ENCODE measurements at regions not wholly inside any gene's neighbourhood (a gene's known extent, or its start where the extent isn't known, plus 50 kb on each side); places are given as distances from the start of the nearest gene placed in this dataset.

- Histone ChIP-seq H3K27me3 (ENCODE audit: low read length) (no peaks in the 10 kb centered on the region), H3K4me3 (ENCODE audit: insufficient read depth, low read length, poor library complexity, severe bottlenecking) (no peak overlapping the region), H3K27ac (ENCODE audit: low read depth, low read length) (no peak overlapping the region), H3K4me2 (ENCODE audit: low read depth, low read length, poor library complexity, severe bottlenecking) (no peak overlapping the region), H3F3A (ENCODE audit: insufficient read depth) (no peaks in the 10 kb centered on the region), H3K36me3 (ENCODE audit: low read length) (no peaks in the 10 kb centered on the region), H3K9me2 (replicated peaks; ENCODE audit: insufficient read depth, low read length) (no peaks in the 10 kb centered on the region), H4K20me1 (ENCODE audit: low read depth, low read length) (no peaks in the 10 kb centered on the region), H2AFZ (ENCODE audit: low read depth, low read length, severe bottlenecking) (no peak overlapping the region), H3K79me2 (ENCODE audit: insufficient read depth, low read length) (no peaks in the 10 kb centered on the region), H3K9me3 (ENCODE audit: insufficient read depth, low read length) (no peaks in the 10 kb centered on the region), H3K9ac (ENCODE audit: low read length) (no peak overlapping the region)
- no peak for TF ChIP-seq CTCF (IDR thresholded peaks at IDR 0.05; ENCODE audit: insufficient read depth, low read length, poor library complexity, severe bottlenecking)
- TF ChIP-seq EZH2phosphoT487 (conservative IDR thresholded peaks at IDR 0.05; ENCODE audit: low read length) = no peak
Measured at GRCh38 chr12:126036348-126036747, 971.1 kb downstream of the AACS start.

- H3F3A ChIP-seq (ENCODE audit: insufficient read depth) = no peaks in the 10 kb centered on the region
Measured at GRCh38 chr12:126038434-126038833, 973.2 kb downstream of the AACS start.

GRCh38 chr12:126040307-126040706, 975.1 kb downstream of the AACS start:
- Histone ChIP-seq H3K4me2 (ENCODE audit: low read depth, low read length, poor library complexity, severe bottlenecking) (no peak overlapping the region), H2AFZ (ENCODE audit: low read depth, low read length, severe bottlenecking) (no peak overlapping the region), H3K9me2 (replicated peaks; ENCODE audit: insufficient read depth, low read length) (no peaks in the 10 kb centered on the region), H3K9ac (ENCODE audit: low read length) (no peak overlapping the region), H3F3A (ENCODE audit: insufficient read depth) (no peaks in the 10 kb centered on the region), H3K27me3 (ENCODE audit: low read length) (no peaks in the 10 kb centered on the region), H3K36me3 (ENCODE audit: low read length) (no peaks in the 10 kb centered on the region), H3K4me3 (ENCODE audit: insufficient read depth, low read length, poor library complexity, severe bottlenecking) (no peak overlapping the region), H4K20me1 (ENCODE audit: low read depth, low read length) (no peaks in the 10 kb centered on the region), H3K27ac (ENCODE audit: low read depth, low read length) (no peak overlapping the region), H3K79me2 (ENCODE audit: insufficient read depth, low read length) (no peaks in the 10 kb centered on the region), H3K9me3 (ENCODE audit: insufficient read depth, low read length) (no peaks in the 10 kb centered on the region)
- TF ChIP-seq EZH2phosphoT487 (conservative IDR thresholded peaks at IDR 0.05; ENCODE audit: low read length) (no peak), CTCF (IDR thresholded peaks at IDR 0.05; ENCODE audit: insufficient read depth, low read length, poor library complexity, severe bottlenecking) (no peak)

More at GRCh38 chr12:126038434-126038833, 973.2 kb downstream of the AACS start:
- H2AFZ ChIP-seq (ENCODE audit: low read depth, low read length, severe bottlenecking) = no peak overlapping the region
- H4K20me1 ChIP-seq (ENCODE audit: low read depth, low read length) = no peaks in the 10 kb centered on the region
- H3K27me3 ChIP-seq (ENCODE audit: low read length) = no peaks in the 10 kb centered on the region
- no peaks in the 10 kb centered on the region for H3K9me3 ChIP-seq (ENCODE audit: insufficient read depth, low read length)
- H3K4me2 ChIP-seq (ENCODE audit: low read depth, low read length, poor library complexity, severe bottlenecking) = no peak overlapping the region
- no peaks in the 10 kb centered on the region for H3K36me3 ChIP-seq (ENCODE audit: low read length)
- no peaks in the 10 kb centered on the region for H3K9me2 ChIP-seq (replicated peaks; ENCODE audit: insufficient read depth, low read length)
- no peak overlapping the region for H3K9ac ChIP-seq (ENCODE audit: low read length)
- H3K27ac ChIP-seq (ENCODE audit: low read depth, low read length) = no peak overlapping the region
- no peaks in the 10 kb centered on the region for H3K79me2 ChIP-seq (ENCODE audit: insufficient read depth, low read length)
- TF ChIP-seq CTCF (IDR thresholded peaks at IDR 0.05; ENCODE audit: insufficient read depth, low read length, poor library complexity, severe bottlenecking) = no peak
- TF ChIP-seq EZH2phosphoT487 (conservative IDR thresholded peaks at IDR 0.05; ENCODE audit: low read length) = no peak
- no peak overlapping the region for H3K4me3 ChIP-seq (ENCODE audit: insufficient read depth, low read length, poor library complexity, severe bottlenecking)
